ENCODE measurements at regions not wholly inside any gene's neighbourhood (a gene's known extent, or its start where the extent isn't known, plus 50 kb on each side); places are given as distances from the start of the nearest gene placed in this dataset.
A peak's percentile ranks its signal among the peaks of the same experiment; 100 is the strongest.

DNA sequence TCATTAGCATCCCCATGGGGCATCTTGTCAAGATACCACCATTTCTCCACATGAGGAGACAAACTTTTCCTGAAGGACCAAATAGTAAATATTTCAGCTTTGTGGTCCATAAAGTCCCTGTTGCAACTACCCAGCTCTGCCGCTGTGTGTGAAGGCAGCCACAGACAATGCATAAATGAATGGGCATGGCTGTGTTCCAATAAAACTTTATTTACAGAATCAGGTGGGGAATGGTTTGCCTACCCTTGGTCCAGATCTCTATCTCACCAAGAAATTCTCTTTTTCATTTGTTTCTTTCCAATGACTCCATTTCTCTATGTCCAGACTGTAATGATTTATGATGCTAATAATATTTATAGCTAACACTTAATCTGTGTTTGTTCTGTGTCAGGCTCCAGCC, 409.3 kb upstream of the TBX3 start:
- DNase-seq (ENCODE audit: low read depth, low spot score) = no peak

DNA sequence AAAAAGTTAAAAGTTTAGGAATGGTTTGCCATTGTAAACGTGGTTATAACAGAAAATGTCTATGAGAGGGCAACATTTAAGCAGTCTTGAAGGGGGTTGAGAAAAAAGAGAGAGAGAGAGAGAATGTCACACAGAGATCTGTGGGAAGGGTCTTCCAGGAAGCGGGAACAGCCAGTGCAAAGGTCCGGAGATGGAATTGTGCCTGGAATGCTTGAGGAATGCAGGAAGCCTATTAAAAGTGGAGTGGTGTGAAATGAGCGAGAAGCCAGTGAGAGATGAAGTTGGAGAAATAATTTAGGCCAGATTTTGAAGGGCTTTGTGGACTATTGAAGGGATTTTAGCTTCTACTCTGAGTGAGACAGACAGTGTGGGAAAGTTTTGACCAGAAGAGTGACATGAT, 406.8 kb upstream of the TBX3 start:
- no peak for DNase-seq (ENCODE audit: low read depth, low spot score)

DNA sequence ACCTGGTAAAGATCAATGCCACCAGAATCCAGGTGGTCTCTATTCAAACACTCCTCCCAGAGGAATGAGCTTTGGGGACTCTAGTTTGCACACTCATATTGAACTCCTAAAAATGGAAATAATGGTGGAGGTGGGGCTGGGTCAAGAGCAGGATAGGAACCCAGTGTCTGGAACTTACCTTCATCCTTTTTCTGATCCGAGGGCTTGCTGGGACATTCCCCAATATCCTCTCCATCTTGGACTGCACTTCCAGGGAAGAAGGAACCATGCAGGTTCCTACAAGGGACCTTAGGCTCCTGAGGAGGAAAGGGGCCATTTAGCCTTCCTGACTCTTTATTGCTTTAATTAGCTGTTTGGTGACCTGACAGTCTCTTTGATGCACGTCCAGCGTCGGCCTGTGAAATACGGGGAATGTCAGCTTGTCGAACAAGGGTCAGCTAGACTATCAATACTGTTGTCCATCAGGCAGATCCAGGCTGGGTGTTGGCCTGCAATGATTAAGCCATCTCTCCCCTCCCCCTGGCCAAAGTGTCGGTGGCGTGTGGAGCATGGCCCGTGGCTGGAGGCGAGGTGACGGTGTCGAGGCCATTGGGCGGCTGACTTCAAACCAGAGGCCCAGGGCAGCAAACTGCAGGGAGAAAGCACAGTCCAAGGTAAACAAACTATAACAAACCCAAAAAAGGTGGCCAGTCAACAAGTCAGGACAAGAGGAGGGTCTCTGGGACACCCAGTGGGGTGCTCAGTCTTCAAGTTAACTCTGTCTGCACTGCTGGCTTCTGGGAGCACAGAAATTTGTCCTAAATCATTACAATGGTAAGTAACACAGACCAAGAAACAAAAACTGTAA, 405.2 kb upstream of the TBX3 start:
- peak; percentile 38 for DNase-seq (ENCODE audit: low read depth, low spot score)

DNA sequence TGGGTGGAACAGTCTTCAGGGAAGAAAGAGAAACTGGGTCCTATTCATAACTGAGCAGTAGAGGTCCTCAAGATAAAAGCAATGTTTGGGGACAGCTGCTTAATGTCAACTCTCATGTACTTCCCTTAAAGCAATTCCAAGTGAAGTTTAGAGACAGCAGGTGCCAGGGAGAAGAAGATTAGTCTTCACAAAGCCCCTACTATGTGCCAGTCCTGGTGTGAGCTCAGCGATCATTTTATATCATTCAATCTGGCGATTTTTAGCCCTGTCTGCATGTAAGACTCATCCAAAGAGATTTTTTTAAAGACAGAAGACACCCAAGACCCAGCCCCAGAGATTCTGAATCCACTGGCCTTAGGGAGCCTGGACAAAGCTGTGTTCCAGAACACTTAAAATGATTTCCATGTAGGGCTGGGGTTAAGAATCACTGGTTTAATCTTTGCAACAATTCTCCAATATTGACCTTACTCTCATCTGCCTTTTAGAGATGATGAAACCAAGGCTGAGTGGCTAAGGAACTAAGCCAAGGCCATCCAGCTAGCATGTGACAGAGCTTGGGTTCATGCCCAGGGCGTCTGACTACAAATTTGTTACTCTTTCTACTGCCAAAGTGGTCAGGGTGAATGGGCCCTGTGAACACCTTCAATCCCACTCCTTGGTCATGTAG, 404.5 kb upstream of the TBX3 start:
- no peak for DNase-seq (ENCODE audit: low read depth, low spot score)

- DNase-seq (ENCODE audit: low read depth, low spot score) = no peak
Observed at GRCh38 chr12:115085594-115085993, 401.6 kb upstream of the TBX3 start.

DNA sequence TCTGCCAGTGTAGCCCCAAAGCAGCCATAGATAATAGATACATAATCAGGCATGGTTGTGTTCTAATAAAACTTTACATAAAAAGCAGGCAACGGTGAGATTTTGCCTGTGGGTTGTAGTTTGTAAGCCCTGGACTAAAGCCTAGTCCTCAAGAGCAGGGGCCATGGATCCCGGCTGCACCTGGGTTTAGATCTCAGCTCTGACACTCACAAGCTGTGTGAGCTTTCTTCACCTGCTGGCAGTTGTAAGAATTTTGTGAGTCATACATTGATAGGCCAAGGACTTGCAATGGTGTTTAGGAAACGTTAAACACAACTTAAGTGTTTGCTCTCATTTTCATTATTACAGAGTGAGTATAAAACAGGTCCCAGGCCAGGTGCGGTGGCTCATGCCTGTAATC, 395.8 kb upstream of the TBX3 start:
- no peak for DNase-seq (ENCODE audit: low read depth, low spot score)

GRCh38 chr12:115078990-115079389, 395.0 kb upstream of the TBX3 start:
- DNase-seq (ENCODE audit: low read depth, low spot score) = peak; percentile 7

DNA sequence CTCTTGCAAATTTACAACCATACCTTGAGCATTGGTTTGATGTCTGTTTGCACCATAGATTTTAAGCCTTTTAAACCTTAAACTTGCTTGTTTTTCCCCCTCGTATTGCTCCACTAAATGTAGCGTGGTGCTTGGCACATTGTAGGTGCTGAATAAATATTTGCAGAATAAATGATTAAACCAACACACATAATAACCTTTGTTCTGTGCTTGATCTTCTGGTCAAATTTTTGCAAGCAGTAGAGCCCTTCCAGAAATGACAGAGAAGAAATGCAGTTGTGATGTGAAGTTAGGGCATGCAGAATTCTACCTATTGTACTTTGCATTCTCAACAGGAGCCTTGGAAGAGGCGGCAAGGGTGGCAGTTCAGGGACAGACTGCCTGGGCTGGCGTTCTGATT, 394.4 kb upstream of the TBX3 start:
- no peak for DNase-seq (ENCODE audit: low read depth, low spot score)

- no peak for DNase-seq (ENCODE audit: low read depth, low spot score)
Observed at GRCh38 chr12:115075552-115076170, 391.7 kb upstream of the TBX3 start.

GRCh38 chr12:115074617-115075016, 390.6 kb upstream of the TBX3 start:
- no peak for DNase-seq (ENCODE audit: low read depth, low spot score)

DNA sequence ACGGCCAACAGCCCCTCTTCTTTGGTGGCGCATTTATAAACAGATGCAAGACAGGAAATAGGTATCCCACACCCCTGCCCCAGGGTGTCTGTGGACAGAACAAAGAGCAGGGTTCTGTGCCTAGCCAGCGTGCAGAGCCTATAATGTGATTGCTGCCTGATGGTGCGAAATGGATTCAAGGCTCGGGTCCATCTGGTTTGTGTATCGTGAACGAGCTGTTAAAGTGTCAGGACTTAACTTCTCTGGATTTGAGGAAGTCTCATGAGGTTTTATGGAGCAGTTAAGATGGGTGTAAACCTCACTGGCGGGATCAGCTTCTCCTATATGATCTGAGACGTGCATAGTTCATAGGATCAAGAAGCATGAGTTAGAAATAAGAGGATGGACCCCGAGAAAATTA, 388.7 kb upstream of the TBX3 start:
- DNase-seq (ENCODE audit: low read depth, low spot score) = peak; percentile 68

GRCh38 chr12:115070313-115070712, 386.3 kb upstream of the TBX3 start:
- DNase-seq (ENCODE audit: low read depth, low spot score) = no peak

DNA sequence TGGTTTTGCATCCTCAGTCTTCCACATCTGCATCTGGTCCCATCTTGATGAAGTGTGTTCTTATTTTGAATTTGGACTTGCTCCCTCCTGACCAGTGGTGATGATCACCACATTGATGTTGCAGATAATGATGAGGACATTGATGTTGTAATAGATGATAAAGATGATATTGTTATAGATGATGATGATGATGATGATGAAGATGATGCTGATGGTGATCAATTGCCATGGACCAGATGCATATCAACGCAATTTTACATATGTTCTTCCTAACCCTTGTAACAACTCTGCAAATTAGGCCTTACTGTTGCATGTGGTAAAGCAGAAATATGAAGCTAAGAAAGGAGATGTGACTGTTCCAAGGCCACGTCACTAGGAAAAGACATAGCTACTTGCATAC, 380.3 kb upstream of the TBX3 start:
- DNase-seq (ENCODE audit: low read depth, low spot score) = no peak

GRCh38 chr12:115062741-115063140, 378.8 kb upstream of the TBX3 start:
- DNase-seq (ENCODE audit: low read depth, low spot score) = no peak

DNA sequence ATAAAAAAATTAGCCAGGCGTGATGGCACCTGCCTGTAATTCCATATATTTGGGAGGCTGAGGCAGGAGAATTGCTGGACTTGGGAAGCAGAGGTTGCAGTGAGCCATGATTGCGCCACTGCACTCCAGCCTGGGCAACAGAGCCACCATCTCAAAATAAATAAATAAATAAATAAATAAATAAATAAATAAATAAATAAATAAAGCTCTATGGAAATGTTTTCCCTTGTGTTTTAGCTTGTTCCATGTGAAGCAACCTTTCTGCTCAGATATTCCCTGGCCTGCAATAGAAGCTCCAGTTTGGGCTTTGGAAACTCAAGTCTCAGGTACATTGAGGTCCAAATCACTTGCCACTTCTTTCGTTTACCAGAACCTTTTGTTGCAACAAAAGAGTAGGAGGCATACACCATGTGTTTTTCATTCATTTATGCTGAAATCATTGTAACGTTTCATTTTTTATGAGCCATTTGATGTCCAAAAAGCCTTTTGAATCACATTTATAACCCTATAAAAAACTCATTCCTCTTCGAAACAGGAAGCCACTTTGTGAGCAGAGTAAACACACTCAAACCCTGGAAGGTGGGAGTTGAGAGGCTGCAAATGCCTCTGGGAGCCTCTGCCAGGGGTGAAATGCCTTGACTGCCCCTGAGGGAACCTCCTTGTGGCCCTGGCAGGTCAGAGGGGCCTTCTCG, 376.6 kb upstream of the TBX3 start:
- DNase-seq (ENCODE audit: low read depth, low spot score) = no peak

GRCh38 chr12:115057445-115057844, 373.5 kb upstream of the TBX3 start:
- no peak for DNase-seq (ENCODE audit: low read depth, low spot score)

DNA sequence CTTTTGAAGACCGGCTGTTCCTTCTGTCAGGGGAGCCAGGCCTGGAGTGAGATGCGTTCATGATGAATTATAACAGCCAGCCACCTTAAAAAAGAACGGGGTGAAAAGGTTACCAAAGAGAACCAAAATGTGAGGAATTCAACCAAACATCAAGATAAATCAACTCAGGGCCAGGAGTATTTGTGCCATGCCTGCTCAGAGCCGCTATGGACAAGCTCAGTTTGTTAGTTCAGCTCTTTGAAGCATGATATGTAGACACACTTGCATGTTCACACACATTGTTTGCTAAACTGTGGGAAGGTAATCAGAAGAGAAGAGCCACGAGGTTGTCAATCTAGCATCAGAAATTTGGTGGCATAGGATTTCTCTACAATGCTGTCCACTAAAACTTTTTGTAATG, 367.4 kb upstream of the TBX3 start:
- DNase-seq (ENCODE audit: low read depth, low spot score) = no peak

- no peak for DNase-seq (ENCODE audit: low read depth, low spot score)
Observed at GRCh38 chr12:115049614-115050013, 365.6 kb upstream of the TBX3 start.

GRCh38 chr12:115046805-115047204, 362.8 kb upstream of the TBX3 start:
- no peak for DNase-seq (ENCODE audit: low read depth, low spot score)

DNA sequence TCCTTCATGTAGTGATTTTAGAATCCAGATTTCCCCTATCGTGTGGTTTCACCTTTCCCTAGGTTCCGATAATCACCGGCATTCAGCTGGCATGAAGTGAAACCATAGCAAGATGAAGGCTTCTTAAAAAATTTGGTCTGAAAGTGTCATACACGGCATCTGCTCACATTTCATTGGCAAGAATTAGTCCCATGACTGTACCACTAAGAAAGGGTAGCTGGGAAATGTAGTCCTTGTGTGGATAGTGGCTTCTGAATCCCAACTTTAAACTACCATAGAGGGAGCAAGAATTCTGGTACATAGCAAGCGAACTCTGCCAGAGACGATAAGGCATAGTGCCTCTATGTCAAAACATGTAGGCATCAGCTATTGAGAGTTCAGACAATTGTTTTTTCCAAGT, 360.1 kb upstream of the TBX3 start:
- no peak for DNase-seq (ENCODE audit: low read depth, low spot score)

DNA sequence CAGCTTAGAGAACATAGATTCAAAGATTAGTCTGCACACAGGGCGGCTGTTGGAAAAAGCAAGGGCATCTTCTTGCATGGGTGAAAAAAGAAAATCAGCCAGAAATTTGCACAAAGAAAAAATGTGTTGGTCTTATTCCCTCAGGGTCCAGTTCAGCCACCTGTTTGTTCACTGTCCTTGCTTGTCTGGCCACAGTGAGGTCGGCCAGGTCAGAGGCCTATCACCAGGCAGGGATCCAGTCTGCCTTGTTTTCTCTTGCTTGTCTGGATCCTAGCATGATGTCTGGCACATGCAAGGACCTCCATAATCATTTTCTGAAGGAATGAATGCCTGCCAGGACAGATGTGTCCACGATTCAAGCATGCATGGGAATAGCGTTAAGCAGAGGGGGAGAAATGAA, 359.1 kb upstream of the TBX3 start:
- DNase-seq (ENCODE audit: low read depth, low spot score) = no peak

DNA sequence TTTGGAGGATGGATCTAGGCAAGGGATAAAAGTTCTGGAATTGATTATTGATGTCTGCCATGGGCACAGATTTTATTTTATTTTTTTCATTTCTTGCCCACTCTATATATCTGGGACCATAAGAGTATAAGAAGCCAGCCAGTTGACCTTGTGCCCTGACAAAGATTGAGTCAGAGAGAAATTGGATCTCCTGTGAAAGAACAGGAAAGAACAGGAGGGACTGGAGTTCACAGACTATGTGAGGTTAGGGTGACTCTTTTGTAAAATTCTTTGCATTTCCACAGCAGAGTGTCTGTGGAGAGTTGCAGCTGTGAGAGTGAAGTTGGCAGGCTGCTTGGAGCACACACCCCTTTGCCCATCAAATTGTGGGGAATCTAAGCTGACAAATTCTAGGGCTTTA, 358.4 kb upstream of the TBX3 start:
- DNase-seq (ENCODE audit: low read depth, low spot score) = no peak
